Adrenal gland (tissue), 9 donors: ENCODE measurements at regions not wholly inside any gene's neighbourhood (a gene's known extent, or its start where the extent isn't known, plus 50 kb on each side); places are given as distances from the start of the nearest gene placed in this dataset.

Source experiments
- DNase-seq, 7 donors: peaks; one replicate each; pipeline ENCODE4 v3.0.0-alpha.2; 2019 to 2020
- H3K27ac ChIP-seq, 5 donors: fragments of 200-600 bp; sonication (generic) in 4 of 5; 1 replicate in 3 of 5; 2 replicates in 2 of 5; pipeline versions ENCODE4 v1.5.1 to v1.8.0; 2016 to 2020; ENCODE audit warnings: mild to moderate bottlenecking in 1 of 5
- H3K27me3 ChIP-seq: fragments of 200-600 bp; 2 replicates; pipeline ENCODE4 v1.8.0; 2021
- H3K36me3 ChIP-seq, 2 donors: fragments of 200-600 bp; replicated peaks in 1 of 2; 1 replicate in 1 of 2; 2 replicates in 1 of 2; pipeline versions ENCODE4 v1.5.1 to v1.8.0; 2018 to 2022
- H3K4me1 ChIP-seq, 2 donors: fragments of 200-600 bp; replicated peaks in 1 of 2; 1 replicate in 1 of 2; 2 replicates in 1 of 2; pipeline versions ENCODE4 v1.5.1 to v1.8.0; 2018 to 2021
- H3K4me3 ChIP-seq, 4 donors: fragments of 200-600 bp; sonication (generic) in 3 of 4; one replicate each; pipeline ENCODE4 v1.5.1; 2016 to 2018
- H3K9me3 ChIP-seq, 3 donors: fragments of 200-600 bp; sonication (generic) in 1 of 3; replicated peaks in 1 of 3; 1 replicate in 2 of 3; 2 replicates in 1 of 3; pipeline versions ENCODE4 v1.5.1 to v1.8.0; 2016 to 2021
- POLR2A ChIP-seq, 2 donors: fragments of 450-650 bp; IDR thresholded peaks; one replicate each; pipeline ENCODE4 v1.6.1; 2017; ENCODE audit warnings: antibody characterized with exemption in 2 of 2, mild to moderate bottlenecking in 2 of 2, moderate library complexity in 1 of 2
- WGBS, 4 donors: extraction: QIAGEN DNeasy Blood & Tissue Kit in 2 of 4; methylation state at CpG; one replicate each; pipeline versions ENCODE4 v1.1.5 to v1.1.7; 2013 to 2017; 5-methylcytosine and 5-hydroxymethylcytosine counted together
- intact Hi-C, 2 donors: fragments of 100-400 bp; cut with DNase I; formaldehyde crosslinking; loops; one replicate each; pipeline versions ENCODE4 v1.14.1 to v1.15.0; 2022 to 2023
- TF ChIP-seq, protein P1 (sequence below), 6 experiments: fragments of 450-650 bp in 4 of 6; fragments of 200-600 bp in 2 of 6; sonication (generic) in 1 of 6; IDR thresholded peaks; 1 replicate in 5 of 6; 2 replicates in 1 of 6; pipeline versions ENCODE4 v1.5.1 to v1.8.0; 2016 to 2021; ENCODE audit warnings: antibody characterized with exemption in 6 of 6, mild to moderate bottlenecking in 2 of 6, moderate library complexity in 1 of 6
- donor health status: healthy with polysubstance abuse.
- donor health status: Bipolar disorder and iron deficiency.
- donor health status: DM: yes; HTN: yes; CAD: no.
- donor health status: DM: no; HTN: no; CAD: no.
- donor health status: DM: no; HTN: no; CAD: no.

DNA sequence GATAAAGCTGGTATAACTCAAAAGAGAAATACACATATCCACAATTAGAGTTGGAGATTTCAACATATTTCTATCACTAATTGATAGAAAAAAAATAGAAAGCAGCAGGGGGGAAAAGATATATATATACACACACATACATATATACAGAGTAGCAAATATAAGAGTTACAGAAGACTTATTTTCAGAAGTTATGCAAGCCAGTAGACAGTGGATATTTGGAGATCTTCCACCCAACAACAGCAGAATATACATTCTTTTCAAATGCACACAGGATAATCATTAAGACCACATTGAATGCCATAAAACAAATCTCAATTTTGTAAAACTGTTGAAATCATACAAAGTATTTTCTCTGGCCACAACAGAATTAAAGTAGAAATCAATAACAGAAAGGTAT, 192.8 kb downstream of the LACC1 start:
- DNase-seq, result no peak

DNA sequence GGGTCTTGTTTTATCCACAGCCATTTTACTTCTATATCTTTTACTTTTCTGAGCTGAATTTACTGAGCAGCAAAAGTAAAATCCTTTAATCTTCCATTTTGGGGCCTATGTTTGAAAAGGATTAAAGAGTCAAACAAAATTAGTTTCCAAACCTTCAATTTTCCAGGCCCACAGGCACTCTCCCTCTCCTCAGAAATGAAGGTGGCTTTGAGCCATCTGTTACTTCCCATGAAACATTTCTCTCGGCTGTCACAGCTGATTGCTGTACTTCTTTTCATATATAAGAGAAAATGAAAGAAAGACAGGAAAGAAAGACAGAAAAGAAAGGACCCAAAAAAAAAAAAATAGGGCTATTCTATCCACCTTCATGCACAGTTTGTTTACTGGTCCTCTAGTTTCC, 194.9 kb downstream of the LACC1 start:
- TF ChIP-seq POLR2A (IDR thresholded peaks at IDR 0.05), result no peak
- TF ChIP-seq, protein P1, sequence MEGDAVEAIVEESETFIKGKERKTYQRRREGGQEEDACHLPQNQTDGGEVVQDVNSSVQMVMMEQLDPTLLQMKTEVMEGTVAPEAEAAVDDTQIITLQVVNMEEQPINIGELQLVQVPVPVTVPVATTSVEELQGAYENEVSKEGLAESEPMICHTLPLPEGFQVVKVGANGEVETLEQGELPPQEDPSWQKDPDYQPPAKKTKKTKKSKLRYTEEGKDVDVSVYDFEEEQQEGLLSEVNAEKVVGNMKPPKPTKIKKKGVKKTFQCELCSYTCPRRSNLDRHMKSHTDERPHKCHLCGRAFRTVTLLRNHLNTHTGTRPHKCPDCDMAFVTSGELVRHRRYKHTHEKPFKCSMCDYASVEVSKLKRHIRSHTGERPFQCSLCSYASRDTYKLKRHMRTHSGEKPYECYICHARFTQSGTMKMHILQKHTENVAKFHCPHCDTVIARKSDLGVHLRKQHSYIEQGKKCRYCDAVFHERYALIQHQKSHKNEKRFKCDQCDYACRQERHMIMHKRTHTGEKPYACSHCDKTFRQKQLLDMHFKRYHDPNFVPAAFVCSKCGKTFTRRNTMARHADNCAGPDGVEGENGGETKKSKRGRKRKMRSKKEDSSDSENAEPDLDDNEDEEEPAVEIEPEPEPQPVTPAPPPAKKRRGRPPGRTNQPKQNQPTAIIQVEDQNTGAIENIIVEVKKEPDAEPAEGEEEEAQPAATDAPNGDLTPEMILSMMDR (IDR thresholded peaks at IDR 0.05), result no peak
- no peaks in the 10 kb centered on the region for H3K27me3 ChIP-seq
- H3K4me1 ChIP-seq, result no peaks in the 10 kb centered on the region
- intact Hi-C loops, result no loop called here
- no peak overlapping the region for H3K4me3 ChIP-seq
- 50 to 91% (median 75%) methylated on average over 1 of the region's 1 CpG for WGBS, 4 donors
- H3K36me3 ChIP-seq, result no peaks in the 10 kb centered on the region
- no peak overlapping the region for H3K27ac ChIP-seq
- H3K9me3 ChIP-seq, result peaks cover 0 to 6% (median 0%) of the 10 kb centered on the region in 3 donors
- DNase-seq, result no peak

More for the DNA sequence above, 192.8 kb downstream of the LACC1 start:
- no peak overlapping the region for H3K27ac ChIP-seq
- H3K9me3 ChIP-seq, result peaks cover 0 to 6% (median 0%) of the 10 kb centered on the region in 3 donors
- H3K4me1 ChIP-seq, result no peaks in the 10 kb centered on the region
- TF ChIP-seq, protein P1 (IDR thresholded peaks at IDR 0.05), result no peak
- TF ChIP-seq POLR2A (IDR thresholded peaks at IDR 0.05), result no peak
- H3K27me3 ChIP-seq, result no peaks in the 10 kb centered on the region
- no peaks in the 10 kb centered on the region for H3K36me3 ChIP-seq
- no peak overlapping the region for H3K4me3 ChIP-seq
- intact Hi-C loops, result no loop called here

DNA sequence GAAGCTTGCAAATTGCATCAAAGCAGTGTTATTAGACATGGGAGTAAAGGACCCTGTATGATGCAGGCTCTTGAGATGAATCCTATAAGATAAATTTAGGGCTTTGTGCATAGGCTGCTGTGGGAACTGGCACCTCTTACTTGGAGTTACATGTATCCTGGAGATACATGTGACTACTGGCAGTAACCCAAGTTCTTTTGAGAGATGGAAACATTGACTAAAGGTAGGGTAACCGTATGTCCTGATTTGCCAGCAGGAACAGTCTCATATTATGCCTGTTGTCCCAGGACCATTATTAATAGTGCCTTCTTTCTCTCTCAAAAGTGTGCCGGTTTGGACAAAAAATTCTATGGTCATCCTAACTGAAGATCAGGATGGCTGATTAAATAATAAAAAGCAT, 195.4 kb downstream of the LACC1 start:
- 69 to 84% (median 78%) methylated on average over 2 of the region's 2 CpGs for WGBS, 4 donors

DNA sequence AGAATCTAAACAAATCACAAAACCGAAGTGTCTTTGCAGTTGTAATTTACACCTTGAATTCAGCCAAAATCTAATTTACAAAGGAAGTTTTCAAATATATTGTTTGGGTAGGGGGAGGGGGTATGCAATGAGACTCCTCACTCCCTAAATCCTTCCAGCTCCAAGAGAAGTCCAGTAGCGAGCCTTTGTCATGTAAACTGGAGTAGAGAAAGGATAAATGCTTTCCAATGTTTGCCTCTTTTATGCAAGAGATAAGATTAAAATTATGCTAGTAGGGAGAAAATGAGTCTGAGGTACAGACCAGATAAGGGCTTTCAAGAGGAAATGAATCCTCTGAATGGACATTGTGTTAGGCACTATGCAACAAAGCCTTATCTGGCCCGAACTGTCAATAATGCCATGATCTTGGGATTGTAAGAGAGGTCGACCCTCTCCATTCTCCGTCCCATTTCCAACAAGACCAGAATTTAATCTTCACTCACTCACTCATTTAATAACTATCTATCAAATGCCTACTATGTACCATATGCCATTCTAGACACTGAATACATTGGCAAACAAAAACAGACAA, 199.2 kb downstream of the LACC1 start:
- Histone ChIP-seq H3K4me3 (no peak overlapping the region), H3K36me3 (no peaks in the 10 kb centered on the region), H3K9me3 (no peaks in the 10 kb centered on the region), H3K4me1 (no peaks in the 10 kb centered on the region), H3K27me3 (no peaks in the 10 kb centered on the region), H3K27ac (no peak overlapping the region)
- no peak for DNase-seq
- intact Hi-C loops, result no loop called here
- WGBS, 4 donors, result 65 to 70% (median 68%) methylated on average over 5 of the region's 5 CpGs
- TF ChIP-seq POLR2A (IDR thresholded peaks at IDR 0.05), result no peak
- TF ChIP-seq, protein P1 (IDR thresholded peaks at IDR 0.05), result no peak

More for the DNA sequence above, 195.4 kb downstream of the LACC1 start:
- Histone ChIP-seq H3K4me1 (no peaks in the 10 kb centered on the region), H3K27me3 (no peaks in the 10 kb centered on the region), H3K27ac (no peak overlapping the region), H3K9me3 (peaks cover 0 to 6% (median 0%) of the 10 kb centered on the region in 3 donors), H3K36me3 (no peaks in the 10 kb centered on the region), H3K4me3 (no peak overlapping the region)
- intact Hi-C loops, result no loop called here
- no peak for DNase-seq
- no peak for TF ChIP-seq POLR2A (IDR thresholded peaks at IDR 0.05)
- TF ChIP-seq, protein P1 (IDR thresholded peaks at IDR 0.05), result no peak
